Activated CD4-positive, alpha-beta T cell treated with anti-CD3 and anti-CD28 coated beads, Interleukin-2, amount 10 ng/mL, durations not matched to agents 24 days and 14 days (primary cell): ENCODE measurements at regions not wholly inside any gene's neighbourhood (a gene's known extent, or its start where the extent isn't known, plus 50 kb on each side); places are given as distances from the start of the nearest gene placed in this dataset.

Experiments
- DNase-seq: peaks from one replicate; pipeline ENCODE4 v3.0.0; 2022
- H3K27ac Mint-ChIP-seq: one replicate; pipeline ENCODE4 v1.8.0; 2022; ENCODE audit warnings: mild to moderate bottlenecking, mixed read lengths
- H3K27me3 Mint-ChIP-seq: one replicate; pipeline ENCODE4 v1.8.0; 2022; ENCODE audit warnings: mixed read lengths
- H3K36me3 Mint-ChIP-seq: one replicate; pipeline ENCODE4 v1.8.0; 2022; ENCODE audit warnings: low read depth, mild to moderate bottlenecking, mixed read lengths
- H3K4me1 Mint-ChIP-seq: one replicate; pipeline ENCODE4 v1.8.0; 2021; ENCODE audit warnings: mixed read lengths
- H3K4me3 Mint-ChIP-seq: one replicate; pipeline ENCODE4 v1.8.0; 2022; ENCODE audit warnings: mild to moderate bottlenecking, moderate library complexity, mixed read lengths
- H3K9me3 Mint-ChIP-seq: one replicate; pipeline ENCODE4 v1.8.0; 2021; ENCODE audit warnings: mixed read lengths
- intact Hi-C: fragments of 100-400 bp; cut with micrococcal nuclease; formaldehyde crosslinking; loops from one replicate; pipeline ENCODE4 v1.15.1; 2023

GRCh38 chr10:110365356-110366143 lies 60.8 kb upstream of the SMNDC1 start:
- intact Hi-C loops: loop anchor here (2.0 kb wide), 1 partner anchor 49 kb away; no protein-coding TSS in a partner anchor
- Mint-ChIP-seq H3K4me3 (no peak overlapping the region), H3K36me3 (peaks cover 2% of the 10 kb centered on the region), H3K9me3 (no peaks in the 10 kb centered on the region), H3K27me3 (no peaks in the 10 kb centered on the region), H3K27ac (peak overlapping the region; percentile 68), H3K4me1 (peaks cover 71% of the 10 kb centered on the region)
- peak; percentile 62 for DNase-seq

DNA sequence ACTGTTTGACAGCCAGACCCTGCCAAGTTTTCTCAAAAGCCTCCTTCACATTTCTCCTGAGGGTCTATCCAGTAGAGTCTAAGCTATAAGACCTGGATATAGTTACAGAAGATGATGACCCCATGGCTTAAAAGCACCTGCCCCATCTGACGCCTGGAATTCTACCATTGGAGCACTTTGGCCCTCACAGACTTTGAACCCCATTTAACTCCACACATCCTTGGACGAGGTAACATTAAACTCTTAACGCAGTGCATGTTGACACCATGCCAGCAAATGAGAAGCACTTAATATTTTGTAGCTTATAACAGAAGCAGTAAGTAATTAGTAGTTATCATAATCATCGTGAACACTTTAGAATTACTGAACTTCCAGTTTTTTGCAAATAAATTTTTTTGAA lies 61.9 kb upstream of the SMNDC1 start:
- H3K4me3 Mint-ChIP-seq: no peak overlapping the region
- H3K9me3 Mint-ChIP-seq: no peaks in the 10 kb centered on the region
- H3K4me1 Mint-ChIP-seq: peaks cover 64% of the 10 kb centered on the region
- DNase-seq: no peak
- peaks cover 2% of the 10 kb centered on the region for H3K36me3 Mint-ChIP-seq
- H3K27me3 Mint-ChIP-seq: no peaks in the 10 kb centered on the region
- peak overlapping the region; percentile 68 for H3K27ac Mint-ChIP-seq
- intact Hi-C loops: no loop called here

GRCh38 chr10:110368002-110368401 lies 63.3 kb upstream of the SMNDC1 start:
- Mint-ChIP-seq H3K27me3 (no peaks in the 10 kb centered on the region), H3K36me3 (peaks cover 2% of the 10 kb centered on the region), H3K27ac (peak overlapping the region; percentile 78), H3K4me1 (peaks cover 69% of the 10 kb centered on the region), H3K9me3 (no peaks in the 10 kb centered on the region), H3K4me3 (no peak overlapping the region)
- intact Hi-C loops: no loop called here
- DNase-seq: no peak

DNA sequence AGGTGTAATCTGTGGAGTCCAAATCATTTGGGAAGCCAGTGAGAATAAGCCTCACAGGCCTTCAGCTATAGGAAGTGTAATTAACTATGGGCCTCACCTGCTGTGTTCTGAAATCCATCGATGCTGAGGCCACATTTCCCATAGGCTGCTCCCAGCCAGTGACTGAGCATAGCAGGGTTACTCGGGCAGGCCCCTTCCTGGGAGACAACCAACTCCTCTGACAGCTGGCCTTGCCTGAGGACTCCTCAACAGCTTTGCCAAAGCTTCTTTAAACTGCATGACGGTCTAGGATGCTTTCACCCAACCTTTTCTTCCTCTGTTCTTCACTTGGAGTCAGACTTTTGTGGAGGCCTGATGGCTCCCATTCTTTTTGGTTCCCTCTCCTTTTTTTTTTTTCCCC lies 63.8 kb upstream of the SMNDC1 start:
- H3K36me3 Mint-ChIP-seq: peaks cover 2% of the 10 kb centered on the region
- H3K4me3 Mint-ChIP-seq: no peak overlapping the region
- no peaks in the 10 kb centered on the region for H3K27me3 Mint-ChIP-seq
- peaks cover 66% of the 10 kb centered on the region for H3K4me1 Mint-ChIP-seq
- H3K27ac Mint-ChIP-seq: no peak overlapping the region
- intact Hi-C loops: no loop called here
- H3K9me3 Mint-ChIP-seq: no peaks in the 10 kb centered on the region
- DNase-seq: no peak

DNA sequence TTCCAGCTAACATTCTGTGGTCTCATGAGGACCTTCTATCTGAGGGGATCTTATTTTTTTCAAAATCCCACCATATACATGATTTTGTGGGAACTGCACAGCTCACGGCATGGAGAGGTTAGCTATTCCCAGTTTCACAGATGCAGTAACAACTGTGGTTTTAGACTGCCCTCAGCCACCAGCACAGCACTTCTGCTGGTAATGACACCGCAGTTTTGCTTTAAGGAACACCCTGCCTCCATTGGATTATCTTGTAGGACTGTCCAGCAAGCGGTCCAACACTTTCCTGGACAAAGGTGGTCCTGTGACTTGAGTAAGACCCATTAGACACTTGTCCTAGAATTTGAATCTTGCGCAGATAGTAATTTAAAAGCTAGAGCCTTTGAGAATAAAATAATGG lies 65.3 kb upstream of the SMNDC1 start:
- DNase-seq: no peak
- Mint-ChIP-seq H3K4me3 (no peak overlapping the region), H3K4me1 (peaks cover 60% of the 10 kb centered on the region), H3K27ac (no peak overlapping the region), H3K27me3 (no peaks in the 10 kb centered on the region), H3K9me3 (no peaks in the 10 kb centered on the region), H3K36me3 (no peaks in the 10 kb centered on the region)
- intact Hi-C loops: no loop called here

GRCh38 chr10:110372656-110373055 lies 67.9 kb upstream of the SMNDC1 start:
- Mint-ChIP-seq H3K36me3 (no peaks in the 10 kb centered on the region), H3K27me3 (no peaks in the 10 kb centered on the region), H3K4me3 (no peak overlapping the region), H3K27ac (no peak overlapping the region), H3K4me1 (peaks cover 40% of the 10 kb centered on the region), H3K9me3 (no peaks in the 10 kb centered on the region)
- intact Hi-C loops: no loop called here
- DNase-seq: no peak

- no peaks in the 10 kb centered on the region for H3K36me3 Mint-ChIP-seq
- H3K9me3 Mint-ChIP-seq: no peaks in the 10 kb centered on the region
- DNase-seq: no peak
- H3K4me3 Mint-ChIP-seq: no peak overlapping the region
- H3K4me1 Mint-ChIP-seq: peaks cover 36% of the 10 kb centered on the region
- H3K27me3 Mint-ChIP-seq: no peaks in the 10 kb centered on the region
- no peak overlapping the region for H3K27ac Mint-ChIP-seq
- intact Hi-C loops: no loop called here
These were observed 68.3 kb upstream of the SMNDC1 start for GRCh38 chr10:110373059-110373458.

DNA sequence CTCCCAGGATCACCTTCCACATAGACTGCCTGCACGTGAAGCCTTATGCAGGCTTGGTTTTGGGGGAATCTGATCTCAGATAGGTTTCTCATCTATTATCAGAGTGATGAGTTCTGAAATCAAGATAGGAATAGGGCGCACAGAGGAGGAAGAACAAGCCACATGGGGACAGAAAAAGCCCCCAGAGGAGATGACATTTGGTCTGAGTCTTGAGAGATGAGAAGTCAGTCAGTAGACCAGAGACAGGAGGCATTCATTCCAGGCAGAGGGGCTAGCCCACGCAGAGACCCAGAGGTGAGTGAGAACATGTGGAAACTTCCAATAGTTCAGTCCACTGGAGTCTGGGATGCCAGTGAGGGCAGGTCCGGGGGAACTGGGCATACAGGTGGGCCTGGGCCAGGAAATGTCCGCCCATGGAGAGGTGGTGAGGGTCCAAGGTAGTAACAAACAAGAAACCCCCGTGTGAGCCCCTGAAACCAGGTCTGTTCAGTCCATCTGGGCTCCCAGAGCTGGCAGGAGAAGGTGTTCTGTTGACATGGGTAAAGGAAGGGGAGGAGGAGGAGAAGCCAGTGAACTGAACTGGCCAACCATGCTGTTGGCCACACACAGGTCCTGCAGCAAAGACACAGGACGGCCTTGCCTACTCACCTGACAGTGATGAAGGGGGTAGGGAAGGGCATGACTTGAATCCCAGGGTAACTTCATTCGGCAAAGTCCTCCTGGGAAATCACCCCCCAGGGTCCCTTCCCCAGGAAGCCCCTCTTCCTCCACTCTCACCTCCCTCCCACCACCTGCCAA lies 69.3 kb upstream of the SMNDC1 start:
- no peak overlapping the region for H3K4me3 Mint-ChIP-seq
- no peaks in the 10 kb centered on the region for H3K9me3 Mint-ChIP-seq
- DNase-seq: no peak
- peaks cover 32% of the 10 kb centered on the region for H3K4me1 Mint-ChIP-seq
- H3K27ac Mint-ChIP-seq: peak overlapping the region; percentile 18
- intact Hi-C loops: no loop called here
- H3K27me3 Mint-ChIP-seq: no peaks in the 10 kb centered on the region
- no peaks in the 10 kb centered on the region for H3K36me3 Mint-ChIP-seq

GRCh38 chr10:110375121-110375520 lies 70.4 kb upstream of the SMNDC1 start:
- no peak for DNase-seq
- Mint-ChIP-seq H3K4me3 (no peak overlapping the region), H3K4me1 (peaks cover 35% of the 10 kb centered on the region), H3K9me3 (no peaks in the 10 kb centered on the region), H3K36me3 (no peaks in the 10 kb centered on the region), H3K27me3 (no peaks in the 10 kb centered on the region), H3K27ac (no peak overlapping the region)
- intact Hi-C loops: no loop called here

DNA sequence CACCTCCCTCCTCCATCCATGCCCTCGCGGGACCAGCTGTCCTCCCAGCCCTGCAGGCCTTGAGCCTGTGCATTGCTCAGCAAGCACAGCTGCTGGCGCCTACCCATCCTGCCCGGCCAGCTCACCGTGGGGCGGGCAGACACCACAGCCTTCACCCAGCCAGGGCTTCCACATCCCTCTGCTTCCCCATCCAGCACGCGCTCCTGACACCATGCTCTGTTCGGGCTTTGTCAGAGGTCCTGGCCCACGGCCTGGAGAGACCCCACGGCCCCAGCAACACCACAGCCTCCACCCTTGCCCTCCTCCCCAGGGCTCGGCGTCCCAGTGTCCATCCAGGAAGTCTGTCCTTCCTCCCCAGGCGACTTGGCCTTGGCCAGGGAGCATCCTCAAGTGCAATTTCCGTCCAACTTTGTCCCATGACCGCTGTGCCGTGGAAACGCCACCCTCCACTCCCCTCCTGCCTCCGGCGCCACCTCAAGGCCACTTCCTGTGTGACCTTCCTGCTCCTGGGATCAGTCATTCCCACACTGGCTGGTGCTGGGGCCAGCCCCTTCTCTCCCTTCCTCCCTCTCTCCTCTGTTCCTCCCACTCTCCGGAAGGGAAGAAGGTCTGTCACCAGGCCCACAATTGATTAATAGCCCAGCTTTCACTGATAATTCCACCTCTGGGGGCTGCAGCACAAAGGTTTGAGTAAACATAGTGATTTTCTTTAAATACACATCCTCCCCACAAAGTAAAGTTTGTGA lies 71.5 kb upstream of the SMNDC1 start:
- no peaks in the 10 kb centered on the region for H3K27me3 Mint-ChIP-seq

DNA sequence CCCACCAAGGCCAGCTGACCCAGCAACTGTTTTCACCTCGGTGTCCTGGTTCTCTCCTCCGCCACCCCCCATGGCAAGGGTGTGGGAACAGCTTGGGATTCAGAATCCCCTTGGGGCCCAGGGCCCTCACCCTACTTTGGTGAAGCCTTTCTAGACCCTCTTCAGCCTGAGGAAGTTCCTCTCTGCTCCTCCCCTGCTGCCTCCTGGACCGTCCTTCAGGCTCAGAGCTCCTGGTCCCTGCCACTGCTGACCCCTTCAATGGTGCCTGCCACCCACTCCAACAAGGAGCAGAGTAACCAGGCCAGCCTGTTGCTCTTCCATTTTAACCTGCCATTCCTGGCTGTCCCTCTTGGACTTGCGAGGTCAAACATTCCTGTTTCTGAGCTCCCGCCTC lies 72.0 kb upstream of the SMNDC1 start:
- Mint-ChIP-seq H3K36me3 (no peaks in the 10 kb centered on the region), H3K4me3 (no peak overlapping the region), H3K9me3 (no peaks in the 10 kb centered on the region), H3K4me1 (peaks cover 42% of the 10 kb centered on the region), H3K27ac (no peak overlapping the region), H3K27me3 (no peaks in the 10 kb centered on the region)
- no peak for DNase-seq
- intact Hi-C loops: no loop called here

More for the DNA sequence above, 71.5 kb upstream of the SMNDC1 start:
- Mint-ChIP-seq H3K36me3 (no peaks in the 10 kb centered on the region), H3K27ac (no peak overlapping the region), H3K4me1 (peaks cover 39% of the 10 kb centered on the region), H3K4me3 (no peak overlapping the region), H3K9me3 (no peaks in the 10 kb centered on the region)
- intact Hi-C loops: no loop called here
- no peak for DNase-seq

GRCh38 chr10:110378006-110378405 lies 73.3 kb upstream of the SMNDC1 start:
- H3K36me3 Mint-ChIP-seq: no peaks in the 10 kb centered on the region
- no peaks in the 10 kb centered on the region for H3K27me3 Mint-ChIP-seq
- DNase-seq: no peak
- H3K27ac Mint-ChIP-seq: no peak overlapping the region
- H3K9me3 Mint-ChIP-seq: no peaks in the 10 kb centered on the region
- H3K4me3 Mint-ChIP-seq: no peak overlapping the region
- H3K4me1 Mint-ChIP-seq: peaks cover 34% of the 10 kb centered on the region
- intact Hi-C loops: no loop called here

- Mint-ChIP-seq H3K36me3 (no peaks in the 10 kb centered on the region), H3K9me3 (no peaks in the 10 kb centered on the region), H3K27ac (no peak overlapping the region), H3K27me3 (no peaks in the 10 kb centered on the region), H3K4me1 (peaks cover 31% of the 10 kb centered on the region), H3K4me3 (no peak overlapping the region)
- no peak for DNase-seq
- intact Hi-C loops: no loop called here
These were observed 73.9 kb upstream of the SMNDC1 start for GRCh38 chr10:110378533-110379108.

DNA sequence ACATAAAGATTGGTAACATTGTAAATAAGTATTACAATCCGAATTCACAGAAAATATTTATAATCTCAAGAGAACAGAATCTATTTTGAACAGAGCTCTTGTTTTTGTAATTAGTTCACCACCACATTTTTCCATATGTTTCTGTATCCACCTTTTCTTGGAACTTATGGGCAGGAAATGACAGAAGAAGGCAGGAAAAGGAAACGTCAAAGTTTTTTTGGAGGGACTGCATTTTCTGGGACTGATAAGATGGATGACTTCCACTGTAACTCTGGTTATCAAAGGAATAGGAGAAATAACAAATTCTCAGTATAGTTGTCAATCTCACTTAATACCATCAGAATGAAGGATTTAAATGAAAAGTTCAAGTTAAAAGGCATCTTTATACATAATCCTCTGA lies 75.1 kb upstream of the SMNDC1 start:
- peaks cover 27% of the 10 kb centered on the region for H3K4me1 Mint-ChIP-seq
- peaks cover 3% of the 10 kb centered on the region for H3K9me3 Mint-ChIP-seq
- no peaks in the 10 kb centered on the region for H3K36me3 Mint-ChIP-seq
- no peak for DNase-seq
- no peak overlapping the region for H3K27ac Mint-ChIP-seq
- no peak overlapping the region for H3K4me3 Mint-ChIP-seq
- no peaks in the 10 kb centered on the region for H3K27me3 Mint-ChIP-seq
- intact Hi-C loops: no loop called here
